Liver (tissue), 8 donors: ENCODE measurements at regions not wholly inside any gene's neighbourhood (a gene's known extent, or its start where the extent isn't known, plus 50 kb on each side); places are given as distances from the start of the nearest gene placed in this dataset.

Source experiments
- DNase-seq: peaks from one replicate; pipeline ENCODE4 v3.0.0-alpha.2; 2017; ENCODE audit warnings: low spot score
- H3K27ac ChIP-seq, 2 donors: one replicate each; pipeline ENCODE4 v1.7.0; 2013; ENCODE audit warnings: inconsistent platforms in 2 of 2, low read length in 2 of 2, control low read depth in 1 of 2, low read depth in 1 of 2, mild to moderate bottlenecking in 1 of 2
- H3K27me3 ChIP-seq, 4 donors: one replicate each; pipeline versions ENCODE4 v1.6.1 to v1.7.0; 2013; ENCODE audit warnings: low read length in 3 of 4, inconsistent platforms in 1 of 4, mild to moderate bottlenecking in 1 of 4, moderate library complexity in 1 of 4; ENCODE audit not compliant: control insufficient read depth in 4 of 4, insufficient read depth in 4 of 4
- H3K36me3 ChIP-seq, 4 donors: one replicate each; pipeline versions ENCODE4 v1.6.1 to v1.7.0; 2013; ENCODE audit warnings: low read length in 3 of 4, mild to moderate bottlenecking in 3 of 4, low read depth in 1 of 4, moderate library complexity in 1 of 4; ENCODE audit not compliant: control insufficient read depth in 4 of 4, insufficient read depth in 3 of 4
- H3K4me1 ChIP-seq, 4 donors: one replicate each; pipeline versions ENCODE4 v1.6.1 to v1.7.0; 2013; ENCODE audit warnings: low read length in 3 of 4, mild to moderate bottlenecking in 3 of 4, moderate library complexity in 1 of 4; ENCODE audit not compliant: control insufficient read depth in 4 of 4, insufficient read depth in 4 of 4
- H3K4me3 ChIP-seq, 3 donors: one replicate each; pipeline versions ENCODE4 v1.6.1 to v1.7.0; 2013; ENCODE audit warnings: low read length in 3 of 3, control low read depth in 1 of 3, low read depth in 1 of 3, mild to moderate bottlenecking in 1 of 3
- H3K9ac ChIP-seq, 2 donors: one replicate each; pipeline ENCODE4 v1.7.0; 2013; ENCODE audit warnings: low read length in 2 of 2, mild to moderate bottlenecking in 2 of 2, moderate library complexity in 2 of 2, control low read depth in 1 of 2, low read depth in 1 of 2
- H3K9me3 ChIP-seq, 4 donors: one replicate each; pipeline versions ENCODE4 v1.6.1 to v1.7.0; 2013; ENCODE audit warnings: low read length in 3 of 4; ENCODE audit not compliant: control insufficient read depth in 4 of 4
- CTCF ChIP-seq: fragments of 150-350 bp; IDR thresholded peaks from 2 replicates; pipeline ENCODE4 v1.5.1; 2017; ENCODE audit warnings: improper control_type of control experiment, low read depth, low read length; ENCODE audit not compliant: missing input control
- FOXA1 ChIP-seq: IDR thresholded peaks from 2 replicates; pipeline ENCODE4 v1.6.1; 2016; ENCODE audit warnings: antibody characterized with exemption
- FOXA2 ChIP-seq: IDR thresholded peaks from 2 replicates; pipeline ENCODE4 v1.6.1; 2016; ENCODE audit warnings: antibody characterized with exemption
- GABPA ChIP-seq, 2 donors: IDR thresholded peaks in 1 of 2; conservative IDR thresholded peaks in 1 of 2; 2 replicates each; pipeline ENCODE4 v1.6.1; 2016; ENCODE audit warnings: antibody characterized with exemption in 2 of 2, mild to moderate bottlenecking in 1 of 2, moderate library complexity in 1 of 2
- HNF4G ChIP-seq: IDR thresholded peaks from 2 replicates; pipeline ENCODE4 v1.6.1; 2016; ENCODE audit warnings: antibody characterized with exemption
- JUND ChIP-seq, 2 donors: IDR thresholded peaks; 2 replicates each; pipeline ENCODE4 v1.6.1; 2016; ENCODE audit warnings: antibody characterized with exemption in 2 of 2
- MAX ChIP-seq: IDR thresholded peaks from 2 replicates; pipeline ENCODE4 v1.6.1; 2016; ENCODE audit warnings: antibody characterized with exemption
- NR2F2 ChIP-seq: IDR thresholded peaks from 2 replicates; pipeline ENCODE4 v1.6.1; 2016; ENCODE audit warnings: antibody characterized with exemption
- RAD21 ChIP-seq, 2 donors: IDR thresholded peaks; 2 replicates each; pipeline ENCODE4 v1.6.1; 2016; ENCODE audit warnings: antibody characterized with exemption in 2 of 2, mild to moderate bottlenecking in 2 of 2
- REST ChIP-seq: IDR thresholded peaks from 2 replicates; pipeline ENCODE4 v1.6.1; 2016; ENCODE audit warnings: antibody characterized with exemption, mild to moderate bottlenecking
- SP1 ChIP-seq: IDR thresholded peaks from 2 replicates; pipeline ENCODE4 v1.6.1; 2018; ENCODE audit warnings: antibody characterized with exemption, mild to moderate bottlenecking
- TAF1 ChIP-seq: conservative IDR thresholded peaks from 2 replicates; pipeline ENCODE4 v1.6.1; 2016; ENCODE audit warnings: antibody characterized with exemption, mild to moderate bottlenecking
- YY1 ChIP-seq: IDR thresholded peaks from 2 replicates; pipeline ENCODE4 v1.6.1; 2016; ENCODE audit warnings: antibody characterized with exemption, mild to moderate bottlenecking
- ZBTB33 ChIP-seq: IDR thresholded peaks from 2 replicates; pipeline ENCODE4 v1.6.1; 2016; ENCODE audit warnings: antibody characterized with exemption
- WGBS: extraction: QIAGEN DNeasy Blood & Tissue Kit; methylation state at CpG from one replicate; pipeline ENCODE4 v1.1.7; 2013; 5-methylcytosine and 5-hydroxymethylcytosine counted together
- donor health status: healthy.
- donor health status: healthy.
- donor health status: healthy.
- donor health status: healthy.
- donor health status: healthy.

- peaks cover 0 to 8% (median 5%) of the 10 kb centered on the region in 4 donors for H3K4me1 ChIP-seq
- no peak overlapping the region for H3K27ac ChIP-seq
- H3K4me3 ChIP-seq = no peak overlapping the region
- no peaks in the 10 kb centered on the region for H3K9me3 ChIP-seq
- TF ChIP-seq NR2F2 = no peak
- peak; percentile 61 to 62 for TF ChIP-seq RAD21 (IDR thresholded peaks at IDR 0.05)
- TF ChIP-seq JUND (IDR thresholded peaks at IDR 0.05) = no peak
- no peak for TF ChIP-seq MAX
- no peaks in the 10 kb centered on the region for H3K27me3 ChIP-seq
- WGBS = 35% methylated on average over 13 of the region's 13 CpGs
- H3K36me3 ChIP-seq = no peaks in the 10 kb centered on the region
- no peak overlapping the region for H3K9ac ChIP-seq
- no peak for DNase-seq
Observed at GRCh38 chr9:14433351-14434157, 119.6 kb upstream of the NFIB start.

- TF ChIP-seq SP1 (no peak), RAD21 (IDR thresholded peaks at IDR 0.05) (no peak), JUND (IDR thresholded peaks at IDR 0.05) (no peak), HNF4G (no peak), CTCF (no peak), NR2F2 (no peak), TAF1 (no peak), ZBTB33 (no peak), YY1 (no peak), FOXA1 (no peak), REST (no peak), GABPA (IDR thresholded peaks at IDR 0.05 in 1 of 2, conservative IDR thresholded peaks at IDR 0.05 in 1 of 2) (no peak), FOXA2 (no peak)
- no peak overlapping the region for H3K4me3 ChIP-seq
- H3K9ac ChIP-seq = no peak overlapping the region
- H3K36me3 ChIP-seq = no peaks in the 10 kb centered on the region
- H3K27ac ChIP-seq = no peak overlapping the region
- no peaks in the 10 kb centered on the region for H3K9me3 ChIP-seq
- WGBS = 49% methylated on average over 1 of the region's 1 CpG
- peaks cover 0 to 9% (median 5%) of the 10 kb centered on the region in 4 donors for H3K4me1 ChIP-seq
- no peak for DNase-seq
- no peaks in the 10 kb centered on the region for H3K27me3 ChIP-seq
Observed at GRCh38 chr9:14432666-14433350, 118.9 kb upstream of the NFIB start.
